Neural cell (in vitro differentiated cells): ENCODE measurements at regions not wholly inside any gene's neighbourhood (a gene's known extent, or its start where the extent isn't known, plus 50 kb on each side); places are given as distances from the start of the nearest gene placed in this dataset.

ENCODE experiments used
- H2AFZ ChIP-seq: fragments of 200-600, 300-800 bp; sonication (generic), shearing (Covaris generic); 2 replicates; pipeline ENCODE4 v1.6.0; 2014; ENCODE audit warnings: low read depth, mild to moderate bottlenecking, antibody characterized with exemption, low read length, moderate library complexity
- H3F3A ChIP-seq: fragments of 200-600 bp; shearing (Covaris generic); 2 replicates; pipeline ENCODE4 v1.6.1; 2016; ENCODE audit warnings: mild to moderate bottlenecking, moderate library complexity, mixed read lengths, antibody characterized with exemption, low read length; ENCODE audit not compliant: insufficient read depth, poor library complexity, severe bottlenecking
- H3K27ac ChIP-seq: fragments of 200-600, 300-800 bp; sonication (generic), shearing (Covaris generic); 2 replicates; pipeline ENCODE4 v1.5.1; 2014; ENCODE audit warnings: mild to moderate bottlenecking, low read length, moderate library complexity
- H3K27me3 ChIP-seq: fragments of 300-800, 200-600 bp; sonication (generic), shearing (Covaris generic); 2 replicates; pipeline ENCODE4 v1.6.0; 2014; ENCODE audit warnings: mild to moderate bottlenecking, low read depth, low read length, moderate library complexity; ENCODE audit not compliant: insufficient read depth
- H3K36me3 ChIP-seq: fragments of 300-800, 200-600 bp; sonication (generic), shearing (Covaris generic); 2 replicates; pipeline ENCODE4 v1.5.1; 2014; ENCODE audit warnings: mild to moderate bottlenecking, antibody characterized with exemption, low read length, moderate library complexity; ENCODE audit not compliant: insufficient read depth
- H3K4me2 ChIP-seq: fragments of 300-800, 200-600 bp; sonication (generic), shearing (Covaris generic); 2 replicates; pipeline ENCODE4 v1.6.0; 2014; ENCODE audit warnings: mild to moderate bottlenecking, low read length
- H3K4me3 ChIP-seq: fragments of 300-800, 200-600 bp; sonication (generic), shearing (Covaris generic); 2 replicates; pipeline ENCODE4 v1.5.1; 2014; ENCODE audit warnings: mild to moderate bottlenecking, low read length, moderate library complexity
- H3K79me2 ChIP-seq: fragments of 200-600 bp; shearing (Covaris generic); replicated peaks from 2 replicates; pipeline ENCODE4 v1.6.0; 2014; ENCODE audit warnings: mild to moderate bottlenecking, low read length, moderate library complexity; ENCODE audit not compliant: insufficient read depth
- H3K9ac ChIP-seq: fragments of 300-800, 200-600 bp; sonication (generic), shearing (Covaris generic); 2 replicates; pipeline ENCODE4 v1.6.1; 2016; ENCODE audit warnings: mild to moderate bottlenecking, low read length, mixed read lengths
- H3K9me2 ChIP-seq: fragments of 200-600 bp; shearing (Covaris generic); 2 replicates; pipeline ENCODE4 v1.6.1; 2016; ENCODE audit warnings: mild to moderate bottlenecking, low read length, mixed read lengths; ENCODE audit not compliant: insufficient read depth
- H3K9me3 ChIP-seq: fragments of 200-600, 300-800 bp; sonication (generic), shearing (Covaris generic); 2 replicates; pipeline ENCODE4 v1.6.1; 2016; ENCODE audit warnings: mild to moderate bottlenecking, mixed run types, low read length, moderate library complexity, mixed read lengths
- H4K20me1 ChIP-seq: fragments of 200-600 bp; shearing (Covaris generic); 2 replicates; pipeline ENCODE4 v1.6.1; 2016; ENCODE audit warnings: mild to moderate bottlenecking, mixed run types; ENCODE audit not compliant: insufficient read depth
- CTCF ChIP-seq: fragments of 450-650 bp; IDR thresholded peaks from 2 replicates; pipeline ENCODE4 v1.5.1; 2014; ENCODE audit warnings: antibody characterized with exemption, mild to moderate bottlenecking, moderate library complexity; ENCODE audit not compliant: poor library complexity, severe bottlenecking
- EP300 ChIP-seq: fragments of 450-650 bp; conservative IDR thresholded peaks from 2 replicates; pipeline ENCODE4 v1.6.1; 2014; ENCODE audit warnings: antibody characterized with exemption, mild to moderate bottlenecking, moderate library complexity; ENCODE audit not compliant: poor library complexity, severe bottlenecking
- EZH2 ChIP-seq: fragments of 200-600, 300-800 bp; shearing (Covaris generic), sonication (generic); IDR thresholded peaks from 2 replicates; pipeline ENCODE4 v1.6.1; 2014; ENCODE audit warnings: antibody characterized with exemption, low read length, borderline replicate concordance, mild to moderate bottlenecking; ENCODE audit not compliant: insufficient read depth, poor library complexity, severe bottlenecking
- MXI1 ChIP-seq: fragments of 450-650 bp; conservative IDR thresholded peaks from 2 replicates; pipeline ENCODE4 v1.6.1; 2014; ENCODE audit warnings: antibody characterized with exemption, mild to moderate bottlenecking; ENCODE audit not compliant: poor library complexity, severe bottlenecking
- POLR2AphosphoS5 ChIP-seq: IDR thresholded peaks from 2 replicates; pipeline ENCODE4 v1.6.1; 2012
- RAD21 ChIP-seq: fragments of 450-650 bp; conservative IDR thresholded peaks from 2 replicates; pipeline ENCODE4 v1.6.1; 2014; ENCODE audit warnings: antibody characterized with exemption, mild to moderate bottlenecking, moderate library complexity
- REST ChIP-seq: IDR thresholded peaks from 2 replicates; pipeline ENCODE4 v1.6.1; 2012; ENCODE audit warnings: borderline replicate concordance
- SMC3 ChIP-seq: fragments of 450-650 bp; conservative IDR thresholded peaks from 2 replicates; pipeline ENCODE4 v1.6.1; 2014; ENCODE audit warnings: antibody characterized with exemption, mild to moderate bottlenecking, moderate library complexity; ENCODE audit not compliant: poor library complexity
- TAF1 ChIP-seq: IDR thresholded peaks from 2 replicates; pipeline ENCODE4 v1.6.1; 2012; ENCODE audit warnings: low read depth

- Histone ChIP-seq H2AFZ (no peak overlapping the region), H4K20me1 (no peaks in the 10 kb centered on the region), H3K27me3 (no peaks in the 10 kb centered on the region), H3K4me2 (no peak overlapping the region), H3K36me3 (no peaks in the 10 kb centered on the region), H3K4me3 (no peak overlapping the region), H3K9me2 (no peaks in the 10 kb centered on the region), H3K79me2 (no peaks in the 10 kb centered on the region), H3K9ac (no peak overlapping the region), H3F3A (no peaks in the 10 kb centered on the region), H3K9me3 (no peaks in the 10 kb centered on the region), H3K27ac (no peak overlapping the region)
- TF ChIP-seq REST (no peak), TAF1 (no peak)
Observed at GRCh38 chr10:78769526-78769925, 299.2 kb upstream of the ZMIZ1 start.

GRCh38 chr10:78770167-78771090 lies 298.3 kb upstream of the ZMIZ1 start:
- no peak overlapping the region for H3K4me3 ChIP-seq
- H3K9me2 ChIP-seq: no peaks in the 10 kb centered on the region
- H3K9ac ChIP-seq: no peak overlapping the region
- no peak overlapping the region for H3K4me2 ChIP-seq
- H3K27me3 ChIP-seq: no peaks in the 10 kb centered on the region
- no peaks in the 10 kb centered on the region for H3K36me3 ChIP-seq
- no peak for TF ChIP-seq SMC3
- no peak for TF ChIP-seq EP300
- TF ChIP-seq EZH2: no peak
- no peak for TF ChIP-seq REST
- no peak for TF ChIP-seq CTCF
- TF ChIP-seq MXI1: no peak
- no peak for TF ChIP-seq RAD21
- no peak for TF ChIP-seq POLR2AphosphoS5
- H3K27ac ChIP-seq: no peak overlapping the region
- H2AFZ ChIP-seq: no peak overlapping the region
- H3K9me3 ChIP-seq: no peaks in the 10 kb centered on the region
- no peaks in the 10 kb centered on the region for H3F3A ChIP-seq
- H3K79me2 ChIP-seq: no peaks in the 10 kb centered on the region
- H4K20me1 ChIP-seq: no peaks in the 10 kb centered on the region
